NCI-H128 (cell line): ENCODE measurements at regions not wholly inside any gene's neighbourhood (a gene's known extent, or its start where the extent isn't known, plus 50 kb on each side); places are given as distances from the start of the nearest gene placed in this dataset.
"Not testable (repeated sequence)": the region's sequence is repeated elsewhere in the genome, so short reads cannot be mapped to it uniquely, and the experiment has no call there.

Experiments used
- DNase-seq: peaks from one replicate; lab custom pipeline; 2025; ENCODE audit not compliant: unreplicated experiment; lab: John Stamatoyannopoulos, UW

DNA sequence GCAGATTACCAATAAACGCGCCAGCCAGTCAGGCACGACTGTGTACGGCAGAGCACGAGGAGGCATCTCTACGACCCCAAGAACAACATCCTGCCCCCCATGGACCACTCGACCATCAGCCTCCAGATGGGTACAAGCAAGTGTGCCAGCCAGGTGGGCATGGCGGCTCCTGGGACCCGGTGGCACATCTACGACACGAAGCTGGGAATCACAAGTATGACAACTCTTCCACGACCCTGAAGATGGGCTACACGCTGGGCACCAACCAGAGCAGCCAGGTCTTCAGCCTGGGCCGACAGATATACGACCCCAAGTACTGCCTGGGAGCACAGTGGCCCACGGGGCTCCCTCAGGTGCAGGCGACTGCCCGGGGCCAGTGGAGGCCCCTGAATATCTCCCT is 217.6 kb downstream of the POTED start:
- no peak for DNase-seq

GRCh38 chr21:13826511-13826910 is 216.9 kb downstream of the POTED start:
- DNase-seq, result not testable (repeated sequence)

GRCh38 chr21:13825218-13825778 is 215.7 kb downstream of the POTED start:
- DNase-seq, result not testable (repeated sequence)

- DNase-seq, result not testable (repeated sequence)
Measured at GRCh38 chr21:13820286-13820685, 210.7 kb downstream of the POTED start.

GRCh38 chr21:13812191-13812590 is 202.6 kb downstream of the POTED start:
- not testable (repeated sequence) for DNase-seq

- not testable (repeated sequence) for DNase-seq
Measured at GRCh38 chr21:13810559-13810958, 201.0 kb downstream of the POTED start.

DNA sequence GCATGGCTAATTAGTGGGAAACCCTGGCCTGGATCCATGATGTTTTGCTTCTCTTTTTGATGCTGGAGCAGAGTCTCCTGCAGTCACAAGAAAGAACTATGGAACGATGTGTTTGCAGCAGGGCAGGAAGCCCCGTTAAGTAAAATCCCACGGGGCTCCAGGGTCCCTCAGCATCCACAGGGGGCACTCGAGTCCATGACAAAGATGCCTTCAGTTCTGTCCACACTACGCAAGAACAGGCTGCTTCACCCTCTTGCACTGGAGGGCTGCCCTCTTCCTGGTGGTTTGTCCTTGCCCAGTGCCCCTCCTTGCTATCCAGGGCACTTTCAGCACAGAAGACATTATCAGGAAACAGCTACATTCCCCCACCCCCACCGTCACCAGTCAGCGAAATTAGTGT is 196.9 kb downstream of the POTED start:
- not testable (repeated sequence) for DNase-seq

- not testable (repeated sequence) for DNase-seq
Measured at GRCh38 chr21:13802757-13803156, 193.2 kb downstream of the POTED start.
